Esophagus squamous epithelium (tissue), 4 donors: ENCODE measurements at regions not wholly inside any gene's neighbourhood (a gene's known extent, or its start where the extent isn't known, plus 50 kb on each side); places are given as distances from the start of the nearest gene placed in this dataset.

Experiments used
- POLR2A ChIP-seq, 4 donors: fragments of 450-650 bp; IDR thresholded peaks; one replicate each; pipeline ENCODE4 v1.6.1; 2017; ENCODE audit warnings: antibody characterized with exemption in 4 of 4, mild to moderate bottlenecking in 4 of 4, moderate library complexity in 3 of 4
- TF ChIP-seq, protein P1 (sequence below), 6 experiments: fragments of 450-650 bp in 4 of 6; fragments of 200-600 bp in 2 of 6; sonication (generic) in 2 of 6; IDR thresholded peaks; one replicate each; pipeline ENCODE4 v1.5.1; 2016 to 2019; ENCODE audit warnings: antibody characterized with exemption in 6 of 6, mild to moderate bottlenecking in 4 of 6, moderate library complexity in 4 of 6

DNA sequence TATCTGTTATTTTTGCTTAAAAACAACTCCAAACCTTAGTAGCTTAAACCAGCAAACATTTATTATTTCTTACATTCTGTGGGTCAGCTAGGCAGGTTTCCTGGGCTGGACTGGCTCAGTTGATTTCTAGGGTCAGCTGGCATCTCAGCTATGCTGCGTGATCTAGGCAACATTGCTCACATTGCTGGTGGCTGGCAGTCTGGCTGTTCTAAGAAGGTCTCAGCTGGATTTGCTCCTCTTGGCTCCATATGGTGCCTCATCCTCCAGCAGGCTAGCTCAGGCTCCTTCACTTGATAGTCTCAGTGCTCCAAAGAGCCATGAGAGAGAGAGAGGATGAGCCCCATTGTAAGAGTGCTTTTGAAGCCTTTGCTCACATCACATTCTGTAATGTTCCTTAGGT, 470.6 kb upstream of the CDH5 start:
- TF ChIP-seq, protein P1, sequence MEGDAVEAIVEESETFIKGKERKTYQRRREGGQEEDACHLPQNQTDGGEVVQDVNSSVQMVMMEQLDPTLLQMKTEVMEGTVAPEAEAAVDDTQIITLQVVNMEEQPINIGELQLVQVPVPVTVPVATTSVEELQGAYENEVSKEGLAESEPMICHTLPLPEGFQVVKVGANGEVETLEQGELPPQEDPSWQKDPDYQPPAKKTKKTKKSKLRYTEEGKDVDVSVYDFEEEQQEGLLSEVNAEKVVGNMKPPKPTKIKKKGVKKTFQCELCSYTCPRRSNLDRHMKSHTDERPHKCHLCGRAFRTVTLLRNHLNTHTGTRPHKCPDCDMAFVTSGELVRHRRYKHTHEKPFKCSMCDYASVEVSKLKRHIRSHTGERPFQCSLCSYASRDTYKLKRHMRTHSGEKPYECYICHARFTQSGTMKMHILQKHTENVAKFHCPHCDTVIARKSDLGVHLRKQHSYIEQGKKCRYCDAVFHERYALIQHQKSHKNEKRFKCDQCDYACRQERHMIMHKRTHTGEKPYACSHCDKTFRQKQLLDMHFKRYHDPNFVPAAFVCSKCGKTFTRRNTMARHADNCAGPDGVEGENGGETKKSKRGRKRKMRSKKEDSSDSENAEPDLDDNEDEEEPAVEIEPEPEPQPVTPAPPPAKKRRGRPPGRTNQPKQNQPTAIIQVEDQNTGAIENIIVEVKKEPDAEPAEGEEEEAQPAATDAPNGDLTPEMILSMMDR (IDR thresholded peaks at IDR 0.05) = no peak
- TF ChIP-seq POLR2A (IDR thresholded peaks at IDR 0.05) = no peak
